ENCODE measurements at regions not wholly inside any gene's neighbourhood (a gene's known extent, or its start where the extent isn't known, plus 50 kb on each side); places are given as distances from the start of the nearest gene placed in this dataset.

DNA sequence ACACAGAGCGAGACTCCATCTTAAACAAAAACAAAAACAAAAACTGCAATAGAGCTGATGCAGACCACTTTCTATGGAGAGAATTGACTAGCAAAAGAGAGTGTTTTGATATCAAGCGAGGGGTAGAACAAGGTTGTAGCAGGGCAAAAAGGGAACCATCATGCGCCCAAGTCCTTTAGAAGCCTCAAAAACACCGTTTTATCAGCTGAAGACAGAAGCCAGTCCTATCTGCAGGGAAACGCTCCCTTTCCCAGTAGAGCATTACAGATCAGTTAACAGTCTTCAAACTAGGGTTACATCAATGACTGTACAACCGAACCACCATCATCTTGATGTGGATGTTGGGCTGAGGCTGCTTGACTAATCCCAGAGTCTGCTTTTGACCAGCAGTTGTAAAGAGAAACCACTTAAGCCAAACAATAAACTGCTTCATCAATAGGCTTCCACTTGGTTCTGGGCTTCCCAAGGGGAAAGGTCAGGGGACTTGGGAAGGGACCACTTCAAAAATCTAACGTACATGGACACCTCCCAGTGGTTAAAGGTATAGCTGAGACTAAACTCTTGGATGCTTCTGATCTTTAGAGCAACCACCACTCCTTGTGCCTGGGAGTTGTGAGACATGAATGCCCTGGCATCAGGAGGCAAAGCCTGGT lies 59.6 kb upstream of the SPDEF start (continued):
- TF ChIP-seq ZNF592 (IDR thresholded peaks at IDR 0.05) = peak; percentile 42; the same call in 1 of the 2 replicates
- TF ChIP-seq ZNF589 (CRISPR knock-in tag; IDR thresholded peaks at IDR 0.05; ENCODE audit: low read depth) = peak; percentile 60; the same call in 1 of the 2 replicates
- no peak for TF ChIP-seq KLF1 (tag; IDR thresholded peaks at IDR 0.05)
- no peak for TF ChIP-seq TARDBP (IDR thresholded peaks at IDR 0.05)
- no peak for TF ChIP-seq SP2 (IDR thresholded peaks at IDR 0.05; ENCODE audit: extremely low read depth, low read depth, low read length, poor library complexity, severe bottlenecking)
- TF ChIP-seq, protein P1, sequence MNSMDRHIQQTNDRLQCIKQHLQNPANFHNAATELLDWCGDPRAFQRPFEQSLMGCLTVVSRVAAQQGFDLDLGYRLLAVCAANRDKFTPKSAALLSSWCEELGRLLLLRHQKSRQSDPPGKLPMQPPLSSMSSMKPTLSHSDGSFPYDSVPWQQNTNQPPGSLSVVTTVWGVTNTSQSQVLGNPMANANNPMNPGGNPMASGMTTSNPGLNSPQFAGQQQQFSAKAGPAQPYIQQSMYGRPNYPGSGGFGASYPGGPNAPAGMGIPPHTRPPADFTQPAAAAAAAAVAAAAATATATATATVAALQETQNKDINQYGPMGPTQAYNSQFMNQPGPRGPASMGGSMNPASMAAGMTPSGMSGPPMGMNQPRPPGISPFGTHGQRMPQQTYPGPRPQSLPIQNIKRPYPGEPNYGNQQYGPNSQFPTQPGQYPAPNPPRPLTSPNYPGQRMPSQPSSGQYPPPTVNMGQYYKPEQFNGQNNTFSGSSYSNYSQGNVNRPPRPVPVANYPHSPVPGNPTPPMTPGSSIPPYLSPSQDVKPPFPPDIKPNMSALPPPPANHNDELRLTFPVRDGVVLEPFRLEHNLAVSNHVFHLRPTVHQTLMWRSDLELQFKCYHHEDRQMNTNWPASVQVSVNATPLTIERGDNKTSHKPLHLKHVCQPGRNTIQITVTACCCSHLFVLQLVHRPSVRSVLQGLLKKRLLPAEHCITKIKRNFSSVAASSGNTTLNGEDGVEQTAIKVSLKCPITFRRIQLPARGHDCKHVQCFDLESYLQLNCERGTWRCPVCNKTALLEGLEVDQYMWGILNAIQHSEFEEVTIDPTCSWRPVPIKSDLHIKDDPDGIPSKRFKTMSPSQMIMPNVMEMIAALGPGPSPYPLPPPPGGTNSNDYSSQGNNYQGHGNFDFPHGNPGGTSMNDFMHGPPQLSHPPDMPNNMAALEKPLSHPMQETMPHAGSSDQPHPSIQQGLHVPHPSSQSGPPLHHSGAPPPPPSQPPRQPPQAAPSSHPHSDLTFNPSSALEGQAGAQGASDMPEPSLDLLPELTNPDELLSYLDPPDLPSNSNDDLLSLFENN (IDR thresholded peaks at IDR 0.05; ENCODE audit: low read depth in 2 of 2, low read length in 2 of 2) = peak in 1 of 2 experiments; percentile 53; a peak in 1 of 4 replicates
- 0 out of 2 replicates have a peak, but pooled peaks have one; percentile 14 for TF ChIP-seq MIER1 (IDR thresholded peaks at IDR 0.05; ENCODE audit: low read depth)
- no peak for TF ChIP-seq MAFF (IDR thresholded peaks at IDR 0.05; ENCODE audit: low read length)
- TF ChIP-seq ETV6 (IDR thresholded peaks at IDR 0.05; ENCODE audit: borderline replicate concordance in 1 of 2, low read depth in 2 of 2, low read length in 1 of 2) = 0 out of 4 replicates have a peak, but pooled peaks of 1 of the 2 experiments have one; percentile 38
- no peak for TF ChIP-seq ETV6 (CRISPR knock-in tag; IDR thresholded peaks at IDR 0.05; ENCODE audit: borderline replicate concordance)
